Parathyroid adenoma (tissue), 2 donors: ENCODE measurements at regions not wholly inside any gene's neighbourhood (a gene's known extent, or its start where the extent isn't known, plus 50 kb on each side); places are given as distances from the start of the nearest gene placed in this dataset.

Source experiments
- H2AFZ ChIP-seq: fragments of 300-600 bp; sonication (generic); one replicate; pipeline ENCODE4 v1.7.0; 2017; ENCODE audit warnings: antibody characterized with exemption, mild to moderate bottlenecking
- H3K27ac ChIP-seq: fragments of 300-600 bp; sonication (generic); one replicate; pipeline ENCODE4 v1.7.0; 2017
- H3K27me3 ChIP-seq: fragments of 300-600 bp; sonication (generic); one replicate; pipeline ENCODE4 v1.7.0; 2017; ENCODE audit warnings: low read length; ENCODE audit not compliant: control insufficient read depth, insufficient read depth
- H3K36me3 ChIP-seq: fragments of 300-600 bp; sonication (generic); one replicate; pipeline ENCODE4 v1.7.0; 2017; ENCODE audit warnings: low read length; ENCODE audit not compliant: control insufficient read depth, insufficient read depth
- H3K4me1 ChIP-seq: fragments of 300-600 bp; sonication (generic); one replicate; pipeline ENCODE4 v1.7.0; 2017; ENCODE audit warnings: control low read depth
- H3K4me2 ChIP-seq: fragments of 300-600 bp; sonication (generic); one replicate; pipeline ENCODE4 v1.7.0; 2017; ENCODE audit warnings: low read length
- H3K4me3 ChIP-seq: fragments of 300-600 bp; sonication (generic); one replicate; pipeline ENCODE4 v1.7.0; 2017; ENCODE audit warnings: low read depth, low read length
- H3K79me2 ChIP-seq: fragments of 300-600 bp; sonication (generic); one replicate; pipeline ENCODE4 v1.7.0; 2017; ENCODE audit warnings: control low read depth
- H3K9ac ChIP-seq: fragments of 300-600 bp; sonication (generic); one replicate; pipeline ENCODE4 v1.7.0; 2017; ENCODE audit warnings: mild to moderate bottlenecking
- H3K9me3 ChIP-seq: fragments of 300-600 bp; sonication (generic); one replicate; pipeline ENCODE4 v1.7.0; 2017; ENCODE audit warnings: low read length; ENCODE audit not compliant: control insufficient read depth
- CTCF ChIP-seq: fragments of 300-600 bp; sonication (generic); IDR thresholded peaks from one replicate; pipeline ENCODE4 v1.7.0; 2017; ENCODE audit warnings: antibody characterized with exemption, mild to moderate bottlenecking
- donor health status: primary hyperparathyroidism.

- H3K27me3 ChIP-seq: no peaks in the 10 kb centered on the region
- no peak overlapping the region for H3K27ac ChIP-seq
- no peaks in the 10 kb centered on the region for H3K4me1 ChIP-seq
These were observed 271.3 kb upstream of the RGMA start for GRCh38 chr15:93360318-93360717.

GRCh38 chr15:93359425-93360131 lies 270.6 kb upstream of the RGMA start:
- no peaks in the 10 kb centered on the region for H3K36me3 ChIP-seq
- no peak overlapping the region for H3K27ac ChIP-seq
- H3K4me1 ChIP-seq: no peaks in the 10 kb centered on the region
- no peaks in the 10 kb centered on the region for H3K79me2 ChIP-seq
- no peaks in the 10 kb centered on the region for H3K9me3 ChIP-seq
- H3K9ac ChIP-seq: no peak overlapping the region
- no peak overlapping the region for H2AFZ ChIP-seq
- no peaks in the 10 kb centered on the region for H3K27me3 ChIP-seq
- H3K4me2 ChIP-seq: no peak overlapping the region
- H3K4me3 ChIP-seq: no peak overlapping the region
- no peak for TF ChIP-seq CTCF

More at GRCh38 chr15:93360318-93360717, 271.3 kb upstream of the RGMA start:
- no peak overlapping the region for H3K4me2 ChIP-seq
- no peak for TF ChIP-seq CTCF
- H3K4me3 ChIP-seq: no peak overlapping the region
- H2AFZ ChIP-seq: no peak overlapping the region
- H3K9me3 ChIP-seq: no peaks in the 10 kb centered on the region
- no peaks in the 10 kb centered on the region for H3K79me2 ChIP-seq
- H3K9ac ChIP-seq: no peak overlapping the region
- no peaks in the 10 kb centered on the region for H3K36me3 ChIP-seq

GRCh38 chr15:93359060-93359408 lies 270.0 kb upstream of the RGMA start:
- Histone ChIP-seq H3K9ac (no peak overlapping the region), H3K36me3 (no peaks in the 10 kb centered on the region), H3K9me3 (no peaks in the 10 kb centered on the region), H3K27ac (no peak overlapping the region), H3K4me2 (no peak overlapping the region), H3K79me2 (no peaks in the 10 kb centered on the region), H3K4me3 (no peak overlapping the region), H3K4me1 (no peaks in the 10 kb centered on the region), H3K27me3 (no peaks in the 10 kb centered on the region), H2AFZ (no peak overlapping the region)
- no peak for TF ChIP-seq CTCF

GRCh38 chr15:93358166-93359059 lies 269.4 kb upstream of the RGMA start:
- H3K9me3 ChIP-seq: no peaks in the 10 kb centered on the region
- H3K27me3 ChIP-seq: no peaks in the 10 kb centered on the region
- H3K4me3 ChIP-seq: no peak overlapping the region
- no peak overlapping the region for H3K4me2 ChIP-seq
- H3K27ac ChIP-seq: no peak overlapping the region
- H2AFZ ChIP-seq: no peak overlapping the region
- no peaks in the 10 kb centered on the region for H3K4me1 ChIP-seq
- H3K79me2 ChIP-seq: no peaks in the 10 kb centered on the region
- H3K36me3 ChIP-seq: no peaks in the 10 kb centered on the region
- no peak for TF ChIP-seq CTCF
- no peak overlapping the region for H3K9ac ChIP-seq
